LHCN-M2 (cell line): ENCODE measurements at regions not wholly inside any gene's neighbourhood (a gene's known extent, or its start where the extent isn't known, plus 50 kb on each side); places are given as distances from the start of the nearest gene placed in this dataset.
"Not testable (repeated sequence)": the region's sequence is repeated elsewhere in the genome, so short reads cannot be mapped to it uniquely, and the experiment has no call there.

ENCODE experiments used
- DNase-seq: peaks from one replicate; pipeline ENCODE4 v3.0.0-alpha.2; 2012; ENCODE audit warnings: low read depth

GRCh38 chrX:95218976-95219375 is 1465.7 kb upstream of the DIAPH2 start:
- no peak for DNase-seq

- no peak for DNase-seq
Observed at GRCh38 chrX:95248386-95248785, 1436.3 kb upstream of the DIAPH2 start.

DNA sequence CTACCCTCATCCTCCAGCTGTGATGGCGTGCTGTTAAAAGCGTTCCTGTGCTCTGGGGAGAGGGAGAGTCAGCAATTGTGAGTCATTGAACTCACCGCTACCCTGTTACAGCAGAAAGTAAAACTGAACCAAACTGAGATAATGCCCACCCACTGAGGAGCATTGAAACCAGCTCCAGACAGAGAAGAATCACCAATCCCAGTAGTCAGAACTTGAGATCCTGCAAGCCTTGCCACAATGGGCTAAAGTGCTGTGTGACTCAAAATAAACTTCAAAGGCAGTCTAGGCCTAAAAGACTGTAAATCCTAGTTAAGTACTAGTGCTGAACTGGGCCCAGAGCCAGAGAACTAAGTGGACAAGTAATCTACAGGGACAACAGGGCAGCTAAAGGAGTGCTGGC is 1394.2 kb upstream of the DIAPH2 start:
- DNase-seq: no peak

GRCh38 chrX:95291561-95291960 is 1393.1 kb upstream of the DIAPH2 start:
- no peak for DNase-seq

DNA sequence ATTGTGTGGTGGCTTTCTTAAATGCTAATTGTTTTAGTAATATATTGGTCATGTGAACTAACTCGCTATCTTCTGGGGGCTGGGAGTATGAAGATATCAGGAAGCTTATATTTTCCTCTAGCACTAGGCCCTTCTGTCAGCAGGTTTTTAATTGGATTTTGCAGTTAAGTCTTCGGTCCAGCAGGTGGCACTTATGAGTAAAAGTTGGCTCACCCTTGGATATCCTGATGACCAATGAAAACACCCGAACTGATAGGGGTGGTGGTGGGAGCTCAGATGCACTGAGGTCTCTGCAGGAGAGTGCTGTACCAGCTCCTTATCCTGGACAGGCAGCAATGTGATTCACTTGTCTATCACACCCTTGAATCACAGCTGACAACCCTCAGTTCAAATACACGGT is 1365.8 kb upstream of the DIAPH2 start:
- DNase-seq: no peak

DNA sequence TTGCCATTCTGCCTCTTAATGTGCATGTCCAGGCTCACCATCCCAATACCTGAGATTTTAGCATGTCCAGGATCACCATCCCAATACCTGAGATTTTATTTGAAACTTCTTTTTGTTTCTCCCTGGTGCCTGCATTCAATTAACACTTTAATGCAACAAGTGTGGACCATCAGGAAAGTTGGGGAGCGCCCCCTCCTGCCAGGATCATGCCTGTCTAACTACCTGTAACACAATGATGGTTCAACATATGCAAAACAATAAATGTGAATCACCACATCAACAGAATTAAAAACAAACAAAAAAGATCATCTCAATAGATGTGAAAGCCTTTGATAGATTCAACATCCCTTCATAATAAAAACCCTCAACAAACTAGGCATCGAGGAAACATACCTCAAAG is 1359.5 kb upstream of the DIAPH2 start:
- DNase-seq: no peak

- no peak for DNase-seq
Observed at GRCh38 chrX:95330292-95330691, 1354.3 kb upstream of the DIAPH2 start.

- DNase-seq: no peak
Observed at GRCh38 chrX:95332530-95332929, 1352.1 kb upstream of the DIAPH2 start.

DNA sequence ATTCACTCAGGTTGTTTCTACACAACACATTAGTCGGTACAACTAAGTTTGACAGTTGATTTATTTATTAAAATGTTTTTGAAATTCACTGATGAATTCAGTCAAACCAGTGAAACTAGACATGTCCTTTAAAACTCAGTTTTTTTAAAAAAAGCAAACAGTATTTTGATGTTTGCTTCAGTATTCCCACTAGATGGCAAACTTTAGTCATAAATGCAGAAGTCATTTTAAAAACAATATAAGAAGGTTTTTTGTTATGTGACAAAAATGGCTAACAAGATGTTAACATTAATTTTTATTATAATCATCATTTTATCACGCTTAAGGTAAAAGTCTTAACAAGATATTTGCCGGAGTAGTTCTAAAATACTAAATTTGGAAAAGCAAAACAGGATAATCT is 1337.8 kb upstream of the DIAPH2 start:
- DNase-seq: no peak

- no peak for DNase-seq
Observed at GRCh38 chrX:95350774-95351488, 1333.7 kb upstream of the DIAPH2 start.

DNA sequence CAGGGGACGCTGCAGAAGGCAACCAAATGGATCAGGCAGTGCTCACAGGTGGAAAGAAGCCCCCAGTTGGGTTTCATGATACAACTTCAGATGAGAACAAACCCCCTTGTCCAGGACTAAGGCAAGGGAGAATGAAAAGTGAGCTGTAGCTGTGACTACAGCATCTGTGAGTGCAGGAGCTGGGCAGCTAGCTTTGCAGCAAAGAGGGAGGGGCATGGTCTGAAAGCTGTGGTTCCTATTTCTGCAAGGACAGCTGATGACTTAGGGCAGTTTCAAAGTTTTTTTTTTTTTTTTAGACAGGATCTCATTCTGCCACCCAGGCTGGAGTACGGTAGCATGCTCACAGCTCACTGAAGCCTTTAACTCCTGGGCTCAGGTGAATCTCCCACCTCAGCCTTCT is 1317.4 kb upstream of the DIAPH2 start:
- no peak for DNase-seq

DNA sequence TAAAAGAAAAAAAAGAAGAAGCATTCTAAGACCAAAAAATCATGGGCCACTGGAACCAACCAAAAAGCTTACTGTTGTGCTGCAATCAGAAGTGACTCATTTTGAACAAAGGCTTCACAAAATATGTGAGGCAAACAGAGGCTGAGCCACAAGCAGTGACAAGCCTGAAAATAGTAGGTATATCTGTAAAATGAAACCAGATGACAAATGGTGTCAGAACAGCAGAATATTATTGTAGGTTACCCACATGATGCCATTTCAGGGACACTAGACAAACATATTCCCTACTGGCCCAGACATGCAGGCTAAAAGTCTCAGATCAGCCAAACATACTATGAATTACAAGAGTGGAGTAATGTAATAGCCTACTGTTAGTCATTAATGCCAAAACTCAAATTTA is 1301.8 kb upstream of the DIAPH2 start:
- DNase-seq: no peak

DNA sequence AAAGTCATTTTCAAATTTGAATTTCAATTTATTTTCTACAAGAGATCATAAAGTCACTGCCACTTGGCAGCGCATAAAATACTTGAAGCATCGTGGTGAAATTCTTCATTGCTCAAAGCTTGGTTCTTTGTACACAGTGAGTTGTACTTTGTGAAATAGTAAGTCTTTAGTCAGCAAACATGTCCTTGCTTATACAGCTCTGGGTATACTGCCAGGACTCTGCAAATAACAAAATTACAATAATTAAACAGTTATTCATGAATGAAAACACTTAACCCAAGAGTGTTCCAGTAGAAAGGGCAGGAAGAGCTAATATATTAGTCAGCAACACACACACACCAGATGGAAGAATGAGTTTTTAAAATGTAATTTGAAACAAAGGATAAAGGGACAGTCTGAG is 1300.9 kb upstream of the DIAPH2 start:
- DNase-seq: no peak

GRCh38 chrX:95427389-95427788 is 1257.3 kb upstream of the DIAPH2 start:
- no peak for DNase-seq

DNA sequence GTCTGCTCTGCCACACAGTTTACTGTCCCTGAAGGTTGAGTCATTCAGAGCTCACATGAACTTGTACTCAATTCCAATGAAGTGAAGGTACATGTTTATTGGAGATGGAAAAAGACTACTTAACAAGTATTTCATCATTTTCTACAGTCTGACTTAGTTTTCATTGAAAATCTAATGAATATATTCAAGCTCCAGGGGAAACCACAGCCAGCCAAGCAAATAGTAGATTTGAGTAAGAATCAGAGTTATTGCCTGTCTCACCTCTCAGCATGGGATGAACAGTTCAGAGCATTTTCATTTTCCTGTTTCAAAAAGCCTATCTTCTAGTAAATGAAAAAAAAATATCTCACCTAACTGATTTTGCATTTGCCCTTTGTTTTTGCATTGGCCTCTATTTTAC is 1249.4 kb upstream of the DIAPH2 start:
- DNase-seq: no peak

DNA sequence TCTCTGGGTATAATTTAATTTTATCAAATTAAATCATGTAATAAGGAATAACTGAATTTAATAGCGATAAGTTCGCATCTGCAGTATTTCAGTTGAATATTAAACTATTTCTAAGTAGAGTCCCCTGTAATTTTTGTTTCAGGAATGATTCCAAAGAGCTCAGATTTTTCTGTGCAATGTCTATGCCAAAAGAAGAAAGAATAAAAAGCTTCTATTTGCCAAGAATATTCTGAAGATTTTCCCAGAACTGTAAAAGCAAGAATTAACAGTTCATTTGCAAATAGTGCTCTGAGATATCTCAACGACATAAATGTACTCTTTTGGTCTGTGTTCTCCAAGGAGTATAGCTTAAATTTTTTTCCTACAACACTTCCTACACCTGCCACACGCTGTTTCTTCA is 1242.8 kb upstream of the DIAPH2 start:
- no peak for DNase-seq

DNA sequence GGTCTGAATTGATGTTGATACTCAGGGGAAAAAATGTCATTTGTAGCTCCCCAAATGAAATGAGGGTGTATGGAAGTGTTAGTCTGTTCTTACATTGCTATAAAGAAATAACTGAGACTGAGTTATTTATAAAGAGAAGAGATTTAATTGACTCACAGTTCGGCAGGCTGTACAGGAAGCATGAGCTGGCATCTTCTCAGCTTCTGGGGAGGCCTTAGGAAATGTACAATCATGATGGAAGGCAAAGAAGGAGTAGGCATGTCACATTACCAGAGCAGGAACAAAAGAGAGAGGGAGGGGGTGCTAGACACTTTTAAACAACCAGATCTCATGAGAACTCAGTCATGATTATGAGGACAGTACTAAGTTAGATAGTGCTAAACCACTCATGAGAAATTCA is 1199.9 kb upstream of the DIAPH2 start:
- no peak for DNase-seq

GRCh38 chrX:95505721-95506120 is 1178.9 kb upstream of the DIAPH2 start:
- no peak for DNase-seq

GRCh38 chrX:95509474-95509873 is 1175.2 kb upstream of the DIAPH2 start:
- no peak for DNase-seq

GRCh38 chrX:95524018-95524417 is 1160.6 kb upstream of the DIAPH2 start:
- not testable (repeated sequence) for DNase-seq

GRCh38 chrX:95536111-95536510 is 1148.5 kb upstream of the DIAPH2 start:
- no peak for DNase-seq

DNA sequence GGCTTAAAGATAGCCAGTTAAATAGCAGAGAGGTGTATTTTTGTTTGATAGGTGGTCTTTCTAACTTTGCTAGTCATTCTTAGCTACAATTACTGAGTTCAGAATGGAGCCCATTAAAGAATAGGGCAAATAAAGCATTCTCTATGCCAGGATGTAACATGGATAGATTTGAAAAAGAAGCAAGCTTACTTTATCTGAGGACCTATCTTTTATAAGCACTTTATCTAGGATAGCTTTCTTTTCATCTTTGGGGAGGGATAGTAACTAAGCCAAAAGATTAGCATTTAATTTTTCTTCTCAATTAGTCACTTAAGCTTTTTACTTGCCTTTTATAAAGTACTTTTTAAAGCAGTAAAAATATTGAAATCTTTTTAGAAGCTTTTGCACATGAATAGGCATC is 1148.0 kb upstream of the DIAPH2 start:
- DNase-seq: no peak

DNA sequence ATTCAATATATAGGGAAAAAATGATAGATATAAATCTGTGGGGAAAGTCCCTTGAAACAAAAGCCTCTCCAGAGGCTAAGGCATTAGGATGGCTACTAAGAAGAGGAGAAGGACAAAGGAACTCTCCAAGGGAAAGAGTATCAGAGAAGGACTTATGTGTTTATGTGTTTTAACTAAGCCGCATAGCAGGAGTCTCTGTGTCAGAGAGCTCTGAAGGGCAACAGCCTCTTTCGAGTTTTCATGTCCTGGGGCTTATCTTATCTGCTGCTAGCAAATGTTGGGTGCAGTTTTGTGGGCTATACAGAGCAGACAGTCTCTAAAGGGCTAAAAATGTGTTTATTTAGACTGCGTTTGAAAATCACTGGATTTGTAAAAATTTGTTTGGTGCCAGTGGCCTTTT is 1145.6 kb upstream of the DIAPH2 start:
- DNase-seq: no peak

- not testable (repeated sequence) for DNase-seq
Observed at GRCh38 chrX:95549552-95549951, 1135.1 kb upstream of the DIAPH2 start.
